ENCODE measurements at regions not wholly inside any gene's neighbourhood (a gene's known extent, or its start where the extent isn't known, plus 50 kb on each side); places are given as distances from the start of the nearest gene placed in this dataset.

- no peak for ATAC-seq (ENCODE audit: low FRiP score in 2 of 2)
- H3K9me3 ChIP-seq, result peaks cover 4 to 11% (median 8%) of the 10 kb centered on the region in 4 donors
- H3K36me3 ChIP-seq, result no peaks in the 10 kb centered on the region
- no peak for TF ChIP-seq POLR2AphosphoS5 (IDR thresholded peaks at IDR 0.05)
- no peak for TF ChIP-seq EP300 (IDR thresholded peaks at IDR 0.05)
- TF ChIP-seq POLR2A (IDR thresholded peaks at IDR 0.05), result no peak
- TF ChIP-seq CTCF (IDR thresholded peaks at IDR 0.05), result no peak
- no peak overlapping the region for H3K27ac ChIP-seq
- 56 to 65% methylated on average over 1 of the region's 1 CpG for WGBS, 2 donors
- H3K27me3 ChIP-seq, result no peaks in the 10 kb centered on the region
- no peak overlapping the region for H3K4me3 ChIP-seq
- DNase-seq, result no peak
- H3K4me1 ChIP-seq, result peaks cover 0 to 5% (median 1%) of the 10 kb centered on the region in 4 donors
Observed at GRCh38 chr1:164953098-164953497, 394.1 kb downstream of the PBX1 start.

- Histone ChIP-seq H3K9me3 (peaks cover 6 to 13% (median 9%) of the 10 kb centered on the region in 4 donors), H3K27me3 (no peaks in the 10 kb centered on the region), H3K4me1 (peaks cover 0 to 5% (median 1%) of the 10 kb centered on the region in 4 donors), H3K4me3 (no peak overlapping the region), H3K27ac (no peak overlapping the region), H3K36me3 (no peaks in the 10 kb centered on the region)
- TF ChIP-seq POLR2A (IDR thresholded peaks at IDR 0.05) (no peak), CTCF (IDR thresholded peaks at IDR 0.05) (no peak), EP300 (IDR thresholded peaks at IDR 0.05) (no peak)
- no peak for DNase-seq
- WGBS, 2 donors, result 85 to 90% methylated on average over 3 of the region's 3 CpGs
- no peak for ATAC-seq (ENCODE audit: low FRiP score in 2 of 2)
Observed at GRCh38 chr1:164951508-164951907, 392.5 kb downstream of the PBX1 start.

GRCh38 chr1:164950541-164950986 is 391.6 kb downstream of the PBX1 start:
- Histone ChIP-seq H3K36me3 (no peaks in the 10 kb centered on the region), H3K4me1 (peaks cover 0 to 5% (median 1%) of the 10 kb centered on the region in 4 donors), H3K27me3 (no peaks in the 10 kb centered on the region), H3K27ac (no peak overlapping the region), H3K9me3 (peaks cover 6 to 13% (median 9%) of the 10 kb centered on the region in 4 donors), H3K4me3 (no peak overlapping the region)
- 55 to 59% methylated on average over 5 of the region's 5 CpGs for WGBS, 2 donors
- ATAC-seq (ENCODE audit: low FRiP score in 2 of 2) (peak in 1 of 2 donors; percentile 46), DNase-seq (no peak)
- TF ChIP-seq CTCF (IDR thresholded peaks at IDR 0.05) (no peak), POLR2A (IDR thresholded peaks at IDR 0.05) (no peak), POLR2AphosphoS5 (IDR thresholded peaks at IDR 0.05) (no peak), EP300 (IDR thresholded peaks at IDR 0.05) (no peak)

GRCh38 chr1:164949771-164950471 is 390.9 kb downstream of the PBX1 start:
- H3K27me3 ChIP-seq, result no peaks in the 10 kb centered on the region
- ATAC-seq (ENCODE audit: low FRiP score in 2 of 2), result no peak

More at GRCh38 chr1:164949771-164950471, 390.9 kb downstream of the PBX1 start:
- peaks cover 0 to 5% (median 1%) of the 10 kb centered on the region in 4 donors for H3K4me1 ChIP-seq
- DNase-seq, result no peak
- H3K27ac ChIP-seq, result no peak overlapping the region
- H3K36me3 ChIP-seq, result no peaks in the 10 kb centered on the region
- H3K9me3 ChIP-seq, result peaks cover 6 to 13% (median 9%) of the 10 kb centered on the region in 4 donors
- WGBS, 2 donors, result 84 to 86% methylated on average over 2 of the region's 2 CpGs
- H3K4me3 ChIP-seq, result no peak overlapping the region
- no peak for TF ChIP-seq POLR2AphosphoS5 (IDR thresholded peaks at IDR 0.05)
- no peak for TF ChIP-seq CTCF (IDR thresholded peaks at IDR 0.05)
- TF ChIP-seq POLR2A (IDR thresholded peaks at IDR 0.05), result no peak
